Bronchial epithelial cell (primary cell): ENCODE measurements at regions not wholly inside any gene's neighbourhood (a gene's known extent, or its start where the extent isn't known, plus 50 kb on each side); places are given as distances from the start of the nearest gene placed in this dataset.

Experiments used
- DNase-seq: peaks from one replicate; pipeline ENCODE4 v3.0.0-alpha.2; 2010; ENCODE audit warnings: low read depth
- FAIRE-seq: peaks from 2 replicates; lab custom pipeline; 2011; peaks lifted over from hg19 to GRCh38; lab: Jason Lieb, UNC
- H3K27me3 ChIP-seq: 2 replicates; pipeline ENCODE4 v1.5.1; 2011; ENCODE audit warnings: low read length; ENCODE audit not compliant: control insufficient read depth, insufficient read depth
- H3K36me3 ChIP-seq: 2 replicates; pipeline ENCODE4 v1.5.1; 2011; ENCODE audit warnings: low read length; ENCODE audit not compliant: control insufficient read depth, insufficient read depth
- H3K4me3 ChIP-seq: 2 replicates; pipeline ENCODE4 v1.5.1; 2011; ENCODE audit warnings: mild to moderate bottlenecking, low read depth, low read length, control low read depth
- TF ChIP-seq, protein P1 (sequence below): IDR thresholded peaks from 2 replicates; pipeline ENCODE4 v1.5.1; 2011; ENCODE audit warnings: mild to moderate bottlenecking, moderate library complexity, low read length, control low read depth, inconsistent platforms; ENCODE audit not compliant: insufficient read depth, severe bottlenecking

DNA sequence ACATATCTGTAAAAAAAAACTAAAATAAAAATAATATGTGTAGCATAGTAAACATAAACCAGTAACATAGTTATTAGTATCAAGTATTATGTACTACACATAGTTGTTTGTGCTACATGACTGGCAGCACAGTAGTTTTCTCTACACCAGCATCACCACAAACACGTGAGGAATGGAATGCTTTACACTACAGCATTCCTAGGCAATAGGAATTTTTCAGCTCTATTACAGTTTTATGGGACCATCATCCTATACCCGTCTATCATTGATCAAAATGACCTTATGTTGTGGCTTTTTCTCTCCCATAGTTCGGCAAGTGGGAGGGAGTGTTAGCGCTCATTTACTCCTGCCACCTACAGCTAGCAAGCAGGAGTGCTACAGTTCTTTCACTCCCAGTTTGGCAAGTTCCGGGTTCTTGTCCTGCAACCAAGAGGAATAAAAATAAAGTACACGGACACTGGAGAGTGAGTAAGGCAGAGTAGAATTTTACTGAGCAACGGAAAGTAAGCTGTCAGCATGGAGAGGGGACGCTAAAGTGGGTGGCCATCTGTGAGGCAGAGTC lies 196.8 kb upstream of the HSF2 start:
- Histone ChIP-seq H3K27me3 (no peaks in the 10 kb centered on the region), H3K4me3 (no peak overlapping the region), H3K36me3 (no peaks in the 10 kb centered on the region)
- TF ChIP-seq, protein P1, sequence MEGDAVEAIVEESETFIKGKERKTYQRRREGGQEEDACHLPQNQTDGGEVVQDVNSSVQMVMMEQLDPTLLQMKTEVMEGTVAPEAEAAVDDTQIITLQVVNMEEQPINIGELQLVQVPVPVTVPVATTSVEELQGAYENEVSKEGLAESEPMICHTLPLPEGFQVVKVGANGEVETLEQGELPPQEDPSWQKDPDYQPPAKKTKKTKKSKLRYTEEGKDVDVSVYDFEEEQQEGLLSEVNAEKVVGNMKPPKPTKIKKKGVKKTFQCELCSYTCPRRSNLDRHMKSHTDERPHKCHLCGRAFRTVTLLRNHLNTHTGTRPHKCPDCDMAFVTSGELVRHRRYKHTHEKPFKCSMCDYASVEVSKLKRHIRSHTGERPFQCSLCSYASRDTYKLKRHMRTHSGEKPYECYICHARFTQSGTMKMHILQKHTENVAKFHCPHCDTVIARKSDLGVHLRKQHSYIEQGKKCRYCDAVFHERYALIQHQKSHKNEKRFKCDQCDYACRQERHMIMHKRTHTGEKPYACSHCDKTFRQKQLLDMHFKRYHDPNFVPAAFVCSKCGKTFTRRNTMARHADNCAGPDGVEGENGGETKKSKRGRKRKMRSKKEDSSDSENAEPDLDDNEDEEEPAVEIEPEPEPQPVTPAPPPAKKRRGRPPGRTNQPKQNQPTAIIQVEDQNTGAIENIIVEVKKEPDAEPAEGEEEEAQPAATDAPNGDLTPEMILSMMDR: no peak
- no peak for DNase-seq
- FAIRE-seq: peak; percentile 80

DNA sequence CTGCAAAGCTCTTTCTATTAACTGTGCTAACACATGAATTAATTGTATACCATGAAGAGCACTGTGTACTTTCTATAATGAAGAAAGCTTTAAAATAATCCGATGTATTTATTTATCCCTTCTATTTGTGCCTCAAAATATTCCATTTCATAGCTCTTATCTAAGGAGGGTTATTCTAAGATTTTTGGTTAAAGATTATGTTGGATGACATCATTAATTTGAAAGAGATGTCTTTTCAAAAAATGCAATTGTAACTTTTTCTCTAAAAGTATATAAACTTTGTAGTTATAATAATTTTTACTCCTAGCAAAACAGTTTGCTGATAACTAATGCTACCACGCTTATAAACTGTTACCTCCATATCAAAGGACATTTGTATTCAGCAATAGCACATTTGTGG lies 192.4 kb upstream of the HSF2 start:
- FAIRE-seq: no peak

DNA sequence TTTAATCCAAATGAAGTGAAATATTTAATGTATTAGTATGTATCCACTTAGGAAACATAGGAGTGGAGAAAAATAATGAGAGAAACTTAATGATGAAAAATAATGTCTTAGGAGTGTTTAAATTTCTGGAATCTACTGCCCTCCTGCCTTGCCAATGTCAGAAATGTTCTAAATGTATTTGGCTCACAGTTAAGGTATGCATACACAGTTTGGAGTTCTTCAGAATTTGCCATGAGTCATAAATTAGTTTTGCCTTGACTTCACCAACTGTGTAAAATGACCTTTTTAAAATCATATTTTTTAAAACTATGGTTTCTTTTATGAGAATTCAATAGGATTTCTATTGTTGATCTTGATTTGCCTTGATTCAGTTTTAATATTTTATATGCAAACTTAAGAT lies 191.7 kb upstream of the HSF2 start:
- FAIRE-seq (no peak), DNase-seq (peak; percentile 28)
- TF ChIP-seq, protein P1: no peak
- H3K4me3 ChIP-seq: no peak overlapping the region
- H3K27me3 ChIP-seq: no peaks in the 10 kb centered on the region
- no peaks in the 10 kb centered on the region for H3K36me3 ChIP-seq

More for the DNA sequence above, 192.4 kb upstream of the HSF2 start:
- Histone ChIP-seq H3K36me3 (no peaks in the 10 kb centered on the region), H3K4me3 (no peak overlapping the region), H3K27me3 (no peaks in the 10 kb centered on the region)
- DNase-seq: no peak
- TF ChIP-seq, protein P1: no peak

DNA sequence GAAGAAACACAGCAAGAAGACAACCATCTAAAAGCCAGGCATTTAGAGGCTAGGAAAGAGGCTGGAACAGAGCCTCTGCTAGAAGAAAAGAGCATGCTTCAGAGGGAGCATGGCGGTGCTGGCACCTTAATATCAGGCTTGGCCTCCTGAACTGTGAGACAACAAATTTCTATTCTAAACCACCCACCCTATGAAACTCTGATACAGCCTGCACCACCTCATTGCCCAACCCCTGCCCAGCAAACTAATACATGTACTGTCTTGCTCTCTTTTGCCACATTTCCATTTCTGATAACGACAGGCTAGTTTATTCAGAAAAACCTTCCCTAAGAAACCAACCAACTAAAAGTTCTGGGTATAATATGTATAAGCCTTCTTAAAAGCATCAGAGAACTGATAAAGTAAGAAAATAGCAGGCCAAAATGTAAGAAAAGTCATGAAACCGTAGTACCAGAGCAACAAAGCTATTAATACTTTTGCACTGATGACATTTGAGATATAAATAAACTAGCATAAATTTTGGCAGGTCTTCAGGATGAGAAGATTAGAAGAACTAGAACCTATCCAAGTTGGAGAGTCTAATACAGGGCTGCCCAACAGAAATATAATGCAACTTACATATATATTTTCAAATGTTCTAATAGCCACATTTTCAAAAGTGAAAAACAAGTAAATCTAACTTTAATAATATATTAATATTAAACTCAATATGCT lies 184.7 kb upstream of the HSF2 start:
- Histone ChIP-seq H3K27me3 (no peaks in the 10 kb centered on the region), H3K4me3 (no peak overlapping the region), H3K36me3 (no peaks in the 10 kb centered on the region)
- DNase-seq (peak; percentile 23), FAIRE-seq (no peak)
- TF ChIP-seq, protein P1: no peak

DNA sequence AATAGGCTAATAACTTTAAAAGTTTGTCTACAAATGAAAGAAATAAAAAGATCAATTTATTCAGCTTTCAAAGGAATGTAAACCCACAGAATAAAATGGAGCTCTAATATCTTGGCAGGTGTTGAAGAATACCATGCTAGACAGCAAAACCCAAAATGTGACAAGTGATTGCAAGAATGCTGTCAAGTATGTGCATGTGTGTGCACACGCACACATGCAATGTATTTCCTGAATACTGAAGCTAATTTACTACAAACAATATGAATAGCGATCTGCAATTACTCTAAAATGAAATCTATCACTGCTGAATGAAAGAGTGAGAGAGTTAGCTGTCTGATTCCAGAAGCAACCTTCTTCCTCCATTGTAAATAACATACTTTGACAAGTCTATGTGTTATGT lies 179.2 kb upstream of the HSF2 start:
- Histone ChIP-seq H3K36me3 (no peaks in the 10 kb centered on the region), H3K4me3 (no peak overlapping the region), H3K27me3 (no peaks in the 10 kb centered on the region)
- TF ChIP-seq, protein P1: no peak
- FAIRE-seq (no peak), DNase-seq (peak; percentile 6)
